ENCODE measurements at regions not wholly inside any gene's neighbourhood (a gene's known extent, or its start where the extent isn't known, plus 50 kb on each side); places are given as distances from the start of the nearest gene placed in this dataset.

GRCh38 chr6:145331066-145331465 lies 404.3 kb downstream of the EPM2A start:
- TF ChIP-seq POLR2A (IDR thresholded peaks at IDR 0.05): no peak
- TF ChIP-seq, protein P1, sequence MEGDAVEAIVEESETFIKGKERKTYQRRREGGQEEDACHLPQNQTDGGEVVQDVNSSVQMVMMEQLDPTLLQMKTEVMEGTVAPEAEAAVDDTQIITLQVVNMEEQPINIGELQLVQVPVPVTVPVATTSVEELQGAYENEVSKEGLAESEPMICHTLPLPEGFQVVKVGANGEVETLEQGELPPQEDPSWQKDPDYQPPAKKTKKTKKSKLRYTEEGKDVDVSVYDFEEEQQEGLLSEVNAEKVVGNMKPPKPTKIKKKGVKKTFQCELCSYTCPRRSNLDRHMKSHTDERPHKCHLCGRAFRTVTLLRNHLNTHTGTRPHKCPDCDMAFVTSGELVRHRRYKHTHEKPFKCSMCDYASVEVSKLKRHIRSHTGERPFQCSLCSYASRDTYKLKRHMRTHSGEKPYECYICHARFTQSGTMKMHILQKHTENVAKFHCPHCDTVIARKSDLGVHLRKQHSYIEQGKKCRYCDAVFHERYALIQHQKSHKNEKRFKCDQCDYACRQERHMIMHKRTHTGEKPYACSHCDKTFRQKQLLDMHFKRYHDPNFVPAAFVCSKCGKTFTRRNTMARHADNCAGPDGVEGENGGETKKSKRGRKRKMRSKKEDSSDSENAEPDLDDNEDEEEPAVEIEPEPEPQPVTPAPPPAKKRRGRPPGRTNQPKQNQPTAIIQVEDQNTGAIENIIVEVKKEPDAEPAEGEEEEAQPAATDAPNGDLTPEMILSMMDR (IDR thresholded peaks at IDR 0.05): no peak
- H3K4me3 ChIP-seq: no peak overlapping the region
- H3K4me1 ChIP-seq: no peaks in the 10 kb centered on the region
- no peaks in the 10 kb centered on the region for H3K36me3 ChIP-seq (replicated peaks in 1 of 2; ENCODE audit: insufficient read depth in 1 of 2, low read depth in 2 of 2)
- ATAC-seq (no peak), DNase-seq (no peak)
- H3K27ac ChIP-seq: no peak overlapping the region
- H3K27me3 ChIP-seq: no peaks in the 10 kb centered on the region
- whole genome bisulfite sequencing, 2 donors: 70 to 74% methylated on average over 4 of the region's 4 CpGs
- no peaks in the 10 kb centered on the region for H3K9me3 ChIP-seq
- intact Hi-C loops (cut with DNase I): no loop called here

GRCh38 chr6:145332011-145332410 lies 403.3 kb downstream of the EPM2A start:
- H3K4me3 ChIP-seq: no peak overlapping the region
- ATAC-seq (no peak), DNase-seq (no peak)
- intact Hi-C loops (cut with DNase I): no loop called here
- H3K36me3 ChIP-seq (replicated peaks in 1 of 2; ENCODE audit: insufficient read depth in 1 of 2, low read depth in 2 of 2): no peaks in the 10 kb centered on the region
- H3K4me1 ChIP-seq: no peaks in the 10 kb centered on the region
- H3K27ac ChIP-seq: no peak overlapping the region
- WGBS, 2 donors: 31 to 47% methylated on average over 2 of the region's 2 CpGs
- H3K27me3 ChIP-seq: no peaks in the 10 kb centered on the region
- H3K9me3 ChIP-seq: no peaks in the 10 kb centered on the region
- TF ChIP-seq, protein P1 (IDR thresholded peaks at IDR 0.05): no peak
- no peak for TF ChIP-seq POLR2A (IDR thresholded peaks at IDR 0.05)

- DNase-seq (no peak), ATAC-seq (no peak)
- Histone ChIP-seq H3K27ac (no peak overlapping the region), H3K36me3 (replicated peaks in 1 of 2; ENCODE audit: insufficient read depth in 1 of 2, low read depth in 2 of 2) (no peaks in the 10 kb centered on the region), H3K4me1 (no peaks in the 10 kb centered on the region), H3K4me3 (no peak overlapping the region), H3K27me3 (no peaks in the 10 kb centered on the region), H3K9me3 (no peaks in the 10 kb centered on the region)
- 69 to 77% methylated on average over 4 of the region's 4 CpGs for WGBS, 2 donors
- intact Hi-C loops (cut with DNase I): no loop called here
- TF ChIP-seq, protein P1 (IDR thresholded peaks at IDR 0.05): no peak
- TF ChIP-seq POLR2A (IDR thresholded peaks at IDR 0.05): no peak
Measured at GRCh38 chr6:145336119-145336518, 399.2 kb downstream of the EPM2A start.

DNA sequence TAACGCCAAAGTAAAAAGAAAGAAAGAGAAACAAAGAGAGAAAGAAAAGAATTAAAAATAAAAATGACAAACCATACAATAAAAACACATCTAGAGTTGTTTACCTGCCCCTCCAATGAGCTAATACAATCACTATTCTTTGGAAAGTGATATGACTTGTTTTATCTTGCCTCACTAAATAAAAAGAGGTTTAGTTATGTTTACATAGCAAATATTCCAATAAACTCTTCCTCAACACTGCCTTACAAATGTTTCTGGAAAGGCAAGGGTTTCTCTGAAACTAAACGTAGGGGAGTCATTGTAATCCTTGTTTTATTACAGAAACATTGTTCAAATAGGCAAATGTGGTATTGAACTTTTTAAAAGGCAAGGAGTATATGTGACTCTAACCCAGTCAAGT lies 396.2 kb downstream of the EPM2A start:
- WGBS, 2 donors: 29 to 36% methylated on average over 2 of the region's 2 CpGs
- DNase-seq (no peak), ATAC-seq (no peak)
- Histone ChIP-seq H3K4me1 (no peaks in the 10 kb centered on the region), H3K4me3 (no peak overlapping the region), H3K36me3 (replicated peaks in 1 of 2; ENCODE audit: insufficient read depth in 1 of 2, low read depth in 2 of 2) (no peaks in the 10 kb centered on the region), H3K9me3 (no peaks in the 10 kb centered on the region), H3K27ac (no peak overlapping the region), H3K27me3 (peaks cover 0 to 2% of the 10 kb centered on the region in 2 donors)
- TF ChIP-seq POLR2A (IDR thresholded peaks at IDR 0.05): no peak
- intact Hi-C loops (cut with DNase I): no loop called here

DNA sequence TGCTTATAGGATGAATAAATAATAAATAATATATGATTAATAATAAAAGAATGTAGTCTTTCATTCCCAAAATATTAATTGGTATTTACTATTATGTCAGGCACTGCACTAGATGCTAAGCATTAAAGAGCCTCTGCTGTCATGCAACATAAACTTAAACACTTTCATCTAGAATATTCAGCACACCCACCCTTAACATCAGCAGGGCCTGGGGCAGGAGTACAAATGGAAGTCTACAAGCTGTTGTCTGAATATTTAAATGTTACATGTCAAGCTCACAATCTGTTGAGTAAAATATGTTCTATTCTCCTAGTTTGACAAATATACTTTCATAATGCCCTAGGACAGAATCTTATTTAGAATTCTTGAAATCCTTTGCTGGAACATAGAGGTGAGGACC lies 395.1 kb downstream of the EPM2A start:
- no peak overlapping the region for H3K4me3 ChIP-seq
- no peaks in the 10 kb centered on the region for H3K36me3 ChIP-seq (replicated peaks in 1 of 2; ENCODE audit: insufficient read depth in 1 of 2, low read depth in 2 of 2)
- DNase-seq: no peak
- H3K4me1 ChIP-seq: no peaks in the 10 kb centered on the region
- peaks cover 0 to 2% of the 10 kb centered on the region in 2 donors for H3K27me3 ChIP-seq
- TF ChIP-seq POLR2A (IDR thresholded peaks at IDR 0.05): no peak
- TF ChIP-seq, protein P1 (IDR thresholded peaks at IDR 0.05): no peak
- no peak overlapping the region for H3K27ac ChIP-seq
- intact Hi-C loops (cut with DNase I): no loop called here
- no peaks in the 10 kb centered on the region for H3K9me3 ChIP-seq
- no peak for ATAC-seq
